Vagina (tissue), 2 donors: ENCODE measurements at regions not wholly inside any gene's neighbourhood (a gene's known extent, or its start where the extent isn't known, plus 50 kb on each side); places are given as distances from the start of the nearest gene placed in this dataset.

Source experiments
- DNase-seq, 2 donors: peaks; one replicate each; pipeline ENCODE4 v3.0.0-alpha.2; 2017; ENCODE audit errors: extremely low spot score in 2 of 2
- H3K27ac ChIP-seq: fragments of 200-600 bp; sonication (generic); one replicate; pipeline ENCODE4 v1.5.1; 2019
- H3K27me3 ChIP-seq: fragments of 200-600 bp; sonication (generic); one replicate; pipeline ENCODE4 v1.5.1; 2019
- H3K36me3 ChIP-seq, 2 donors: fragments of 200-600 bp; sonication (generic); one replicate each; pipeline ENCODE4 v1.5.1; 2017 to 2019
- H3K4me1 ChIP-seq: fragments of 200-600 bp; sonication (generic); one replicate; pipeline ENCODE4 v1.5.1; 2019
- H3K4me3 ChIP-seq, 2 donors: fragments of 200-600 bp; sonication (generic); 1 replicate in 1 of 2; 2 replicates in 1 of 2; pipeline ENCODE4 v1.5.1; 2016 to 2019
- H3K9me3 ChIP-seq: fragments of 200-600 bp; sonication (generic); one replicate; pipeline ENCODE4 v1.5.1; 2019
- CTCF ChIP-seq, 3 experiments: fragments of 450-650 bp in 2 of 3; fragments of 200-600 bp in 1 of 3; sonication (generic) in 1 of 3; IDR thresholded peaks; one replicate each; pipeline ENCODE4 v1.5.1; 2017 to 2019; ENCODE audit warnings: antibody characterized with exemption in 3 of 3, mild to moderate bottlenecking in 2 of 3, moderate library complexity in 2 of 3
- POLR2A ChIP-seq, 2 donors: fragments of 450-650 bp; IDR thresholded peaks; one replicate each; pipeline ENCODE4 v1.6.1; 2017; ENCODE audit warnings: antibody characterized with exemption in 2 of 2, mild to moderate bottlenecking in 2 of 2, moderate library complexity in 2 of 2
- POLR2AphosphoS5 ChIP-seq, 2 donors: sonication (generic); formaldehyde crosslinking; IDR thresholded peaks; one replicate each; pipeline ENCODE4 v1.9.0; 2017; ENCODE audit warnings: antibody characterized with exemption in 2 of 2, mild to moderate bottlenecking in 2 of 2, low read depth in 1 of 2; ENCODE audit not compliant: insufficient read depth in 1 of 2
- intact Hi-C: fragments of 100-400 bp; cut with DNase I; formaldehyde crosslinking; loops from one replicate; pipeline ENCODE4 v1.15.1; 2023

GRCh38 chr1:4028139-4028501, 128.0 kb upstream of the C1orf174 start:
- no peaks in the 10 kb centered on the region for H3K27me3 ChIP-seq
- no peak for DNase-seq
- no peak overlapping the region for H3K27ac ChIP-seq
- intact Hi-C loops, result no loop called here
- H3K9me3 ChIP-seq, result no peaks in the 10 kb centered on the region
- H3K36me3 ChIP-seq, result no peaks in the 10 kb centered on the region
- H3K4me1 ChIP-seq, result no peaks in the 10 kb centered on the region
- TF ChIP-seq POLR2AphosphoS5 (IDR thresholded peaks at IDR 0.05; ENCODE audit: insufficient read depth in 1 of 2, low read depth in 1 of 2) (no peak), CTCF (IDR thresholded peaks at IDR 0.05) (no peak), POLR2A (IDR thresholded peaks at IDR 0.05) (no peak)
- no peak overlapping the region for H3K4me3 ChIP-seq

DNA sequence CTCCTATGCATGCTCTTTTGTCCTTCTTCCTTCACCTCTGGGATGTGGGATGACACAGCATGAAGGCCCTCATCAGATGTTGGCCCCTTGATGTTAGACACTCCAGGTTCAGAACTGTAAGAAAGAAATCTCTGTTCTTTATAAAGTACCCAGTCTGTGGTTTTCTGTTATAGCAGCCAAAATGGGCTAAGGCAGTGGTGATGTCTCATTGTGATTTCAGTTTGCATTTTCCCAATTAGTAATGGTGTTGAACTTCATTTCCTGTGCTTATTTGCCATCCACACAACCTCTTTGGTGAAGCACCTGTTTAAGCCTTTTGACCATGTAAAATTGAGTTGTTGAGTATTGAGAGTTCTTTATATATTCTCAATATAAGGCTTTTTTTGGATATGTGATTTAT, 129.3 kb upstream of the C1orf174 start:
- intact Hi-C loops, result no loop called here
- H3K27me3 ChIP-seq, result no peaks in the 10 kb centered on the region

GRCh38 chr1:4032571-4032970, 132.5 kb upstream of the C1orf174 start:
- no peak for TF ChIP-seq CTCF (IDR thresholded peaks at IDR 0.05)
- TF ChIP-seq POLR2AphosphoS5 (IDR thresholded peaks at IDR 0.05; ENCODE audit: insufficient read depth in 1 of 2, low read depth in 1 of 2), result no peak
- no peak for TF ChIP-seq POLR2A (IDR thresholded peaks at IDR 0.05)
- peak in 1 of 2 donors; percentile 70 for DNase-seq
- H3K27me3 ChIP-seq, result no peaks in the 10 kb centered on the region

More for the DNA sequence above, 129.3 kb upstream of the C1orf174 start:
- DNase-seq, result no peak
- H3K4me3 ChIP-seq, result no peak overlapping the region
- no peak overlapping the region for H3K27ac ChIP-seq
- no peaks in the 10 kb centered on the region for H3K4me1 ChIP-seq
- H3K36me3 ChIP-seq, result no peaks in the 10 kb centered on the region
- TF ChIP-seq POLR2A (IDR thresholded peaks at IDR 0.05), result no peak
- TF ChIP-seq CTCF (IDR thresholded peaks at IDR 0.05), result no peak
- TF ChIP-seq POLR2AphosphoS5 (IDR thresholded peaks at IDR 0.05; ENCODE audit: insufficient read depth in 1 of 2, low read depth in 1 of 2), result no peak
- H3K9me3 ChIP-seq, result no peaks in the 10 kb centered on the region

DNA sequence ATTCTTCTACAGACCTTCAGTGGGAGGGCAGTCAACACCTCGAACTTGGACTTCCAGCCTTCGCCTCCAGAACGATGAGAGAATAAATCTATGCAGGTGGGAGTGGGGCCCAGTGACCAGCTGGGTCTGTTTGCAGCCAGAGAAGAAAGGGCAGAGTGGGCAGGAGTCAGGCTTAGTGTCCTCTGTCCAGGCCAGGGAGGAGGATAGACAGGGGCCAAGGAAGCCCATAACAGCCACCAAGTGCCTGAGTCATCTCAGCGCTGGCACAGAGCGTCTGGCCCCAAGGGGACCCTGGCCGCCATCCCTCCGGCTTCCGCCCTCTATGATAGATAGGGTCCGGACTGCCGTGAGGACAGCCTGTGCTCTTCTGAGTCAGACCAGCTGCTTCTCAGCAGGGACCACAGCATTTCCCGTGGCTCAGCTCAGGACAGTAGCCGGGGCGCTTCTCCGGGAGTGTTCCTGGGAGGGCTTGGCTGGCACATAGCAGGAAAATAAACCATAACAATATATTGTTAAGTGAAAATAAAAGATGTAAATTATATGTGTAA, 133.1 kb upstream of the C1orf174 start:
- TF ChIP-seq CTCF (IDR thresholded peaks at IDR 0.05) (no peak), POLR2AphosphoS5 (IDR thresholded peaks at IDR 0.05; ENCODE audit: insufficient read depth in 1 of 2, low read depth in 1 of 2) (no peak), POLR2A (IDR thresholded peaks at IDR 0.05) (no peak)
- H3K4me1 ChIP-seq, result no peaks in the 10 kb centered on the region
- no peak for DNase-seq

More at GRCh38 chr1:4032571-4032970, 132.5 kb upstream of the C1orf174 start:
- Histone ChIP-seq H3K36me3 (no peaks in the 10 kb centered on the region), H3K4me3 (no peak overlapping the region), H3K9me3 (no peaks in the 10 kb centered on the region), H3K27ac (no peak overlapping the region), H3K4me1 (no peaks in the 10 kb centered on the region)
- intact Hi-C loops, result no loop called here

DNA sequence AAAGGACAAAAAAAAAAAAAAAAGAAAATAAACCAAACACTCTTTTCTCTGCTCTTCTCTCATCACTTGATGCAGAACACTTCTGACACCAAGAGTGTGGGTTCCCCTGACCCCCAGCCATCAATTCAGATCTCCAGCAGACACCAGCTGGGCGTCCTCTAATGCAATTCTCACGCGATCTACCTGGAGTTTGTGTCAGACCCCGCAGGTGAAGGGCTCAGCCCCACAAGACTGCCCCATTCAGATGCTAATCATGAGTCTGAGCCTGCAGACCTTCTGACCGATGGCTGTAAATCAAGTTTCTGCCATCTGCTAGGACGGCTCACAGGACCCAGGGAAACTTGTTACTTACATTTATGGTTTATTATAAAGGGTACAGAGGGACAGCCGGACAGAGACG, 133.6 kb upstream of the C1orf174 start:
- H3K27me3 ChIP-seq, result no peaks in the 10 kb centered on the region
- no peak for DNase-seq

More for the DNA sequence above, 133.1 kb upstream of the C1orf174 start:
- Histone ChIP-seq H3K36me3 (no peaks in the 10 kb centered on the region), H3K9me3 (no peaks in the 10 kb centered on the region), H3K27ac (no peak overlapping the region), H3K27me3 (no peaks in the 10 kb centered on the region), H3K4me3 (no peak overlapping the region)
- intact Hi-C loops, result no loop called here

More for the DNA sequence above, 133.6 kb upstream of the C1orf174 start:
- intact Hi-C loops, result no loop called here
- Histone ChIP-seq H3K4me1 (no peaks in the 10 kb centered on the region), H3K4me3 (no peak overlapping the region), H3K27ac (no peak overlapping the region), H3K9me3 (no peaks in the 10 kb centered on the region), H3K36me3 (no peaks in the 10 kb centered on the region)
- TF ChIP-seq POLR2A (IDR thresholded peaks at IDR 0.05), result no peak
- TF ChIP-seq CTCF (IDR thresholded peaks at IDR 0.05), result no peak
